K562 (cell line): ENCODE measurements at regions not wholly inside any gene's neighbourhood (a gene's known extent, or its start where the extent isn't known, plus 50 kb on each side); places are given as distances from the start of the nearest gene placed in this dataset. TPM values are rescaled to one million over a fixed set of nuclear protein-coding genes. Genes with fewer than 3 reads are reported as not detected.

ENCODE experiments used
- ATF7 ChIP-seq: fragments of 450-650 bp; IDR thresholded peaks from 2 replicates; pipeline ENCODE4 v1.7.1; 2014; ENCODE audit warnings: mild to moderate bottlenecking, moderate library complexity
- BDP1 ChIP-seq: IDR thresholded peaks from 3 replicates; pipeline ENCODE4 v1.6.1; 2011; ENCODE audit not compliant: insufficient read length, insufficient read depth
- CREM ChIP-seq: IDR thresholded peaks from 2 replicates; pipeline ENCODE4 v1.6.1; 2014; ENCODE audit warnings: antibody characterized with exemption, low read depth
- EP300 ChIP-seq: IDR thresholded peaks from 2 replicates; pipeline ENCODE4 v1.6.1; 2012; ENCODE audit warnings: low read length, improper control_type of control experiment
- HOXB6 ChIP-seq: fragments of 250-450 bp; sonication (Bioruptor Pico); IDR thresholded peaks from 2 replicates; pipeline ENCODE4 v1.5.1; 2022; ENCODE audit warnings: mild to moderate bottlenecking, borderline replicate concordance
- MEIS2 ChIP-seq: fragments of 450-650 bp; IDR thresholded peaks from 2 replicates; pipeline ENCODE4 v1.6.1; 2014; ENCODE audit warnings: mild to moderate bottlenecking; ENCODE audit not compliant: partially characterized antibody
- POU5F1 ChIP-seq: fragments of 150-350 bp; IDR thresholded peaks from 2 replicates; pipeline ENCODE4 v1.6.1; 2014; ENCODE audit warnings: borderline replicate concordance, low read length, low read depth, mild to moderate bottlenecking; ENCODE audit not compliant: partially characterized antibody
- TRIM25 ChIP-seq: fragments of 450-650 bp; IDR thresholded peaks from 2 replicates; pipeline ENCODE4 v1.7.0; 2016; ENCODE audit warnings: borderline replicate concordance
- YY1 ChIP-seq, 3 experiments: IDR thresholded peaks; 2 replicates each; pipeline ENCODE4 v1.6.1; 2011; ENCODE audit warnings: low read length in 2 of 3, mild to moderate bottlenecking in 2 of 3, moderate library complexity in 2 of 3, borderline replicate concordance in 1 of 3, control low read depth in 1 of 3, low read depth in 1 of 3; ENCODE audit not compliant: insufficient read depth in 3 of 3, insufficient replicate concordance in 2 of 3, control insufficient read depth in 1 of 3, insufficient read length in 1 of 3; ENCODE audit errors: extremely low read depth in 1 of 3
- small RNA-seq: library from RNA; depleted of rRNA; stranded (forward); fragments of <200 nt; gene quantifications from one replicate; pipeline ENCODE3, GENCODE V24; 2014

- TF ChIP-seq EP300: no peak
- TF ChIP-seq YY1 (IDR thresholded peaks at IDR 0.05; ENCODE audit: borderline replicate concordance in 1 of 3, control insufficient read depth in 1 of 3, extremely low read depth in 1 of 3, insufficient read depth in 3 of 3, insufficient read length in 1 of 3, insufficient replicate concordance in 2 of 3, low read depth in 1 of 3, low read length in 2 of 3): no peak
- TF ChIP-seq TRIM25: no peak
- TF ChIP-seq MEIS2: no peak
- no peak for TF ChIP-seq POU5F1
- no peak for TF ChIP-seq BDP1
- TF ChIP-seq HOXB6 (CRISPR knock-in tag): no peak
- TF ChIP-seq ATF7: no peak
- no peak for TF ChIP-seq CREM
These were observed 50.8 kb upstream of the PPP1R9A start (continued) for GRCh38 chr7:94856643-94857042.

Small RNA genes in the stretch of these regions (small RNA-seq; reads per million reads assigned to genes)
- not detected for gene RN7SKP129
- not detected for gene RNU6-956P
